GM12878 (cell line): ENCODE measurements at regions not wholly inside any gene's neighbourhood (a gene's known extent, or its start where the extent isn't known, plus 50 kb on each side); places are given as distances from the start of the nearest gene placed in this dataset.

Experiments
- ATAC-seq: fragments of 200-7000 bp; cut with Tn5 transposase; 3 replicates; pipeline ENCODE4 v1.9.1; 2020; ENCODE audit warnings: mild to moderate bottlenecking, moderate library complexity
- BruUV-seq: library from RNA; stranded (reverse); fragments of 400-500 nt; replicated peaks from 2 replicates; lab custom pipeline; 2021; lab: Mats Ljungman, UMichigan
- CTCF ChIA-PET: fragments of 300-600 bp; sonication (Branson Sonifier 250); formaldehyde crosslinking; extraction: SDS; loops from one replicate; lab custom pipeline; 2021; ENCODE audit warnings: inconsistent platforms; lab: Yijun Ruan, JAX
- POLR2A ChIA-PET: fragments of 350-600 bp; formaldehyde crosslinking; extraction: SDS; loops from one replicate; lab custom pipeline; 2021; ENCODE audit warnings: inconsistent platforms; lab: Charles Lee
- RAD21 ChIA-PET: fragments of 300-600 bp; sonication (Branson Sonifier 250); formaldehyde crosslinking; loops from one replicate; lab custom pipeline; 2023; ENCODE audit warnings: antibody characterized with exemption; ENCODE audit not compliant: unreplicated experiment; lab: Charles Lee
- SMC1A ChIA-PET: fragments of 300-600 bp; sonication (Branson Sonifier 250); formaldehyde crosslinking; loops from one replicate; lab custom pipeline; 2023; ENCODE audit not compliant: unreplicated experiment, uncharacterized antibody; lab: Charles Lee
- DNase-seq: peaks from one replicate; pipeline ENCODE4 v3.0.0-alpha.2; 2011; ENCODE audit warnings: low read depth, low spot score
- FAIRE-seq: peaks from 3 replicates; lab custom pipeline; 2011; peaks lifted over from hg19 to GRCh38; lab: Jason Lieb, UNC
- H2AFZ ChIP-seq: 2 replicates; pipeline ENCODE4 v1.6.0; 2011; ENCODE audit warnings: low read depth, low read length, control low read depth; ENCODE audit not compliant: control insufficient read depth
- H3K27ac ChIP-seq: 2 replicates; pipeline ENCODE4 v1.5.1; 2011; ENCODE audit warnings: control low read depth; ENCODE audit not compliant: control insufficient read depth, insufficient read depth
- H3K27me3 ChIP-seq, 2 experiments: replicated peaks in 1 of 2; 2 replicates each; pipeline versions ENCODE4 v1.6.0 to v1.6.1; 2011; ENCODE audit warnings: low read length in 1 of 2; ENCODE audit not compliant: control insufficient read depth in 2 of 2, insufficient read depth in 2 of 2
- H3K36me3 ChIP-seq, 2 experiments: 2 replicates each; pipeline ENCODE4 v1.5.1; 2011; ENCODE audit warnings: low read length in 1 of 2; ENCODE audit not compliant: control insufficient read depth in 2 of 2, insufficient read depth in 2 of 2
- H3K4me1 ChIP-seq: 2 replicates; pipeline ENCODE4 v1.6.1; 2011; ENCODE audit warnings: mild to moderate bottlenecking, low read length, moderate library complexity, mixed read lengths; ENCODE audit not compliant: control insufficient read depth, insufficient read depth
- H3K4me2 ChIP-seq: 2 replicates; pipeline ENCODE4 v1.6.0; 2011; ENCODE audit warnings: control low read depth; ENCODE audit not compliant: control insufficient read depth, insufficient read depth
- H3K4me3 ChIP-seq: fragments of 200-600 bp; sonication (generic); 2 replicates; pipeline ENCODE4 v1.5.1; 2016
- H3K79me2 ChIP-seq: 2 replicates; pipeline ENCODE4 v1.6.0; 2011; ENCODE audit warnings: low read length; ENCODE audit not compliant: control insufficient read depth, insufficient read depth
- H3K9ac ChIP-seq: 2 replicates; pipeline ENCODE4 v1.8.0; 2011; ENCODE audit warnings: low read length, control low read depth, mixed read lengths; ENCODE audit not compliant: control insufficient read depth, insufficient read depth
- H3K9me3 ChIP-seq: replicated peaks from 3 replicates; pipeline ENCODE4 v1.5.1; 2011; ENCODE audit warnings: mild to moderate bottlenecking, low read length; ENCODE audit not compliant: control insufficient read depth, insufficient read depth
- H4K20me1 ChIP-seq: 2 replicates; pipeline ENCODE4 v1.6.0; 2011; ENCODE audit not compliant: control insufficient read depth, insufficient read depth
- GABPA ChIP-seq: IDR thresholded peaks from 2 replicates; pipeline ENCODE4 v1.6.1; 2014; ENCODE audit warnings: antibody characterized with exemption, low read depth, mild to moderate bottlenecking, inconsistent platforms
- KLF5 ChIP-seq: fragments of 450-650 bp; IDR thresholded peaks from 2 replicates; pipeline ENCODE4 v1.6.1; 2014; ENCODE audit warnings: mild to moderate bottlenecking; ENCODE audit not compliant: partially characterized antibody
- MTA2 ChIP-seq: fragments of 450-650 bp; IDR thresholded peaks from 2 replicates; pipeline ENCODE4 v1.6.1; 2016; ENCODE audit warnings: low read depth, mild to moderate bottlenecking, moderate library complexity
- NR2C1 ChIP-seq: fragments of 450-650 bp; IDR thresholded peaks from 2 replicates; pipeline ENCODE4 v1.6.1; 2017; ENCODE audit warnings: antibody characterized with exemption, mild to moderate bottlenecking, moderate library complexity
- YY1 ChIP-seq: IDR thresholded peaks from 2 replicates; pipeline ENCODE4 v1.6.1; 2011; ENCODE audit warnings: low read depth, mild to moderate bottlenecking, low read length
- ZNF217 ChIP-seq: fragments of 450-650 bp; IDR thresholded peaks from 2 replicates; pipeline ENCODE4 v1.6.1; 2017; ENCODE audit warnings: antibody characterized with exemption, mild to moderate bottlenecking
- WGBS: methylation state at CpG from one replicate; pipeline ENCODE4 v1.1.6; 2016; ENCODE audit warnings: low lambda C conversion rate; ENCODE audit not compliant: insufficient replicate concordance, insufficient coverage; ENCODE audit errors: missing lambda C conversion rate; 5-methylcytosine and 5-hydroxymethylcytosine counted together
- in situ Hi-C: fragments of 300-500 bp; cut with MboI; formaldehyde crosslinking; loops from 9 replicates; pipeline ENCODE4 v1.14.3; 2018; ENCODE audit warnings: mixed read lengths
- intact Hi-C: fragments of 100-400 bp; cut with micrococcal nuclease; formaldehyde crosslinking; loops from one replicate; pipeline ENCODE4 v1.14.2; 2022; ENCODE audit not compliant: unreplicated experiment
- TF ChIP-seq, protein P1 (sequence below): fragments of 450-650 bp; formaldehyde crosslinking; IDR thresholded peaks from 2 replicates; pipeline ENCODE4 v1.4.0; 2020; ENCODE audit warnings: mild to moderate bottlenecking, moderate library complexity
- TF ChIP-seq, protein P2 (sequence below), 3 experiments: IDR thresholded peaks in 2 of 3; conservative IDR thresholded peaks in 1 of 3; 2 replicates each; pipeline ENCODE4 v1.5.1; 2011; ENCODE audit warnings: low read depth in 3 of 3, low read length in 3 of 3, mild to moderate bottlenecking in 3 of 3, control low read depth in 2 of 3, moderate library complexity in 2 of 3, inconsistent platforms in 1 of 3, mixed read lengths in 1 of 3; ENCODE audit not compliant: control insufficient read depth in 2 of 3, insufficient read depth in 1 of 3; ENCODE audit errors: extremely low read depth in 1 of 3
- TF ChIP-seq, protein P3 (sequence below): fragments of 150-350 bp; IDR thresholded peaks from 2 replicates; pipeline ENCODE4 v1.6.1; 2016; ENCODE audit warnings: low read depth, low read length

DNA sequence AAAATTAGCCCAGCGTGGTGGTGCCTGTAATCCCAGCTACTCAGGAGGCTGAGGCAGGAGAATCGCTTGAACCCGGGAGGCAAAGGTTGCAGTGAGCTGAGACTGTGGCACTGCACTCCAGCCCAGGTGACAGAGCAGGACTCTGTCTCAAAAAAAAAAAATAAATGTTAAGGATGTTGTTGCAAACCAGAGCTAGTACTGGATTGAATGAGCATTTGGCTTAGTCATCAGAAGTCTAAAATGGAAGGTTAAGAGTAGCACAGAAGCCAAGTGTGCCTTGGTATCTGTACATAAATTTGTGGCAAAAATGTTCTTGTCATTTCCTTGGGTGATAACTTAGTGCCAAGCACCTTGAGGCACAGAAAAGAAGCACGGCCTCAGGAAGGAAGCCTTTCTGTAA, 50.6 kb upstream of the MED9 start:
- Histone ChIP-seq H3K9ac (no peak overlapping the region), H3K27me3 (peaks cover 0 to 2% of the 10 kb centered on the region in 2 experiments; a peak in 1 of 4 replicates), H3K9me3 (peaks cover 9% of the 10 kb centered on the region; the same call in 2 of the 3 replicates), H3K36me3 (no peaks in the 10 kb centered on the region), H3K79me2 (no peaks in the 10 kb centered on the region), H2AFZ (no peak overlapping the region), H3K4me3 (no peak overlapping the region), H4K20me1 (no peaks in the 10 kb centered on the region), H3K27ac (no peak overlapping the region), H3K4me1 (no peaks in the 10 kb centered on the region), H3K4me2 (no peak overlapping the region)
- SMC1A ChIA-PET, result no interaction called here
- 33% methylated on average over 4 of the region's 4 CpGs for WGBS
- CTCF ChIA-PET, result no interaction called here
- POLR2A ChIA-PET, result no interaction called here
- no peak for DNase-seq
- ATAC-seq, result no peak
- RAD21 ChIA-PET, result no interaction called here
- no TSS peak for BruUV-seq
- FAIRE-seq, result no peak
- intact Hi-C loops (no loop called here), in situ Hi-C loops (no loop called here)
- TF ChIP-seq, protein P1, sequence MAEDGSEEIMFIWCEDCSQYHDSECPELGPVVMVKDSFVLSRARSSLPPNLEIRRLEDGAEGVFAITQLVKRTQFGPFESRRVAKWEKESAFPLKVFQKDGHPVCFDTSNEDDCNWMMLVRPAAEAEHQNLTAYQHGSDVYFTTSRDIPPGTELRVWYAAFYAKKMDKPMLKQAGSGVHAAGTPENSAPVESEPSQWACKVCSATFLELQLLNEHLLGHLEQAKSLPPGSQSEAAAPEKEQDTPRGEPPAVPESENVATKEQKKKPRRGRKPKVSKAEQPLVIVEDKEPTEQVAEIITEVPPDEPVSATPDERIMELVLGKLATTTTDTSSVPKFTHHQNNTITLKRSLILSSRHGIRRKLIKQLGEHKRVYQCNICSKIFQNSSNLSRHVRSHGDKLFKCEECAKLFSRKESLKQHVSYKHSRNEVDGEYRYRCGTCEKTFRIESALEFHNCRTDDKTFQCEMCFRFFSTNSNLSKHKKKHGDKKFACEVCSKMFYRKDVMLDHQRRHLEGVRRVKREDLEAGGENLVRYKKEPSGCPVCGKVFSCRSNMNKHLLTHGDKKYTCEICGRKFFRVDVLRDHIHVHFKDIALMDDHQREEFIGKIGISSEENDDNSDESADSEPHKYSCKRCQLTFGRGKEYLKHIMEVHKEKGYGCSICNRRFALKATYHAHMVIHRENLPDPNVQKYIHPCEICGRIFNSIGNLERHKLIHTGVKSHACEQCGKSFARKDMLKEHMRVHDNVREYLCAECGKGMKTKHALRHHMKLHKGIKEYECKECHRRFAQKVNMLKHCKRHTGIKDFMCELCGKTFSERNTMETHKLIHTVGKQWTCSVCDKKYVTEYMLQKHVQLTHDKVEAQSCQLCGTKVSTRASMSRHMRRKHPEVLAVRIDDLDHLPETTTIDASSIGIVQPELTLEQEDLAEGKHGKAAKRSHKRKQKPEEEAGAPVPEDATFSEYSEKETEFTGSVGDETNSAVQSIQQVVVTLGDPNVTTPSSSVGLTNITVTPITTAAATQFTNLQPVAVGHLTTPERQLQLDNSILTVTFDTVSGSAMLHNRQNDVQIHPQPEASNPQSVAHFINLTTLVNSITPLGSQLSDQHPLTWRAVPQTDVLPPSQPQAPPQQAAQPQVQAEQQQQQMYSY (CRISPR knock-in tag), result no peak
- TF ChIP-seq, protein P2, sequence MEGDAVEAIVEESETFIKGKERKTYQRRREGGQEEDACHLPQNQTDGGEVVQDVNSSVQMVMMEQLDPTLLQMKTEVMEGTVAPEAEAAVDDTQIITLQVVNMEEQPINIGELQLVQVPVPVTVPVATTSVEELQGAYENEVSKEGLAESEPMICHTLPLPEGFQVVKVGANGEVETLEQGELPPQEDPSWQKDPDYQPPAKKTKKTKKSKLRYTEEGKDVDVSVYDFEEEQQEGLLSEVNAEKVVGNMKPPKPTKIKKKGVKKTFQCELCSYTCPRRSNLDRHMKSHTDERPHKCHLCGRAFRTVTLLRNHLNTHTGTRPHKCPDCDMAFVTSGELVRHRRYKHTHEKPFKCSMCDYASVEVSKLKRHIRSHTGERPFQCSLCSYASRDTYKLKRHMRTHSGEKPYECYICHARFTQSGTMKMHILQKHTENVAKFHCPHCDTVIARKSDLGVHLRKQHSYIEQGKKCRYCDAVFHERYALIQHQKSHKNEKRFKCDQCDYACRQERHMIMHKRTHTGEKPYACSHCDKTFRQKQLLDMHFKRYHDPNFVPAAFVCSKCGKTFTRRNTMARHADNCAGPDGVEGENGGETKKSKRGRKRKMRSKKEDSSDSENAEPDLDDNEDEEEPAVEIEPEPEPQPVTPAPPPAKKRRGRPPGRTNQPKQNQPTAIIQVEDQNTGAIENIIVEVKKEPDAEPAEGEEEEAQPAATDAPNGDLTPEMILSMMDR (IDR thresholded peaks at IDR 0.05 in 2 of 3, conservative IDR thresholded peaks at IDR 0.05 in 1 of 3; ENCODE audit: control insufficient read depth in 2 of 3, extremely low read depth in 1 of 3, insufficient read depth in 1 of 3, low read depth in 3 of 3, low read length in 3 of 3), result no peak
- TF ChIP-seq ZNF217 (no peak), YY1 (no peak), GABPA (no peak), KLF5 (no peak), NR2C1 (no peak), MTA2 (no peak)
- TF ChIP-seq, protein P3, sequence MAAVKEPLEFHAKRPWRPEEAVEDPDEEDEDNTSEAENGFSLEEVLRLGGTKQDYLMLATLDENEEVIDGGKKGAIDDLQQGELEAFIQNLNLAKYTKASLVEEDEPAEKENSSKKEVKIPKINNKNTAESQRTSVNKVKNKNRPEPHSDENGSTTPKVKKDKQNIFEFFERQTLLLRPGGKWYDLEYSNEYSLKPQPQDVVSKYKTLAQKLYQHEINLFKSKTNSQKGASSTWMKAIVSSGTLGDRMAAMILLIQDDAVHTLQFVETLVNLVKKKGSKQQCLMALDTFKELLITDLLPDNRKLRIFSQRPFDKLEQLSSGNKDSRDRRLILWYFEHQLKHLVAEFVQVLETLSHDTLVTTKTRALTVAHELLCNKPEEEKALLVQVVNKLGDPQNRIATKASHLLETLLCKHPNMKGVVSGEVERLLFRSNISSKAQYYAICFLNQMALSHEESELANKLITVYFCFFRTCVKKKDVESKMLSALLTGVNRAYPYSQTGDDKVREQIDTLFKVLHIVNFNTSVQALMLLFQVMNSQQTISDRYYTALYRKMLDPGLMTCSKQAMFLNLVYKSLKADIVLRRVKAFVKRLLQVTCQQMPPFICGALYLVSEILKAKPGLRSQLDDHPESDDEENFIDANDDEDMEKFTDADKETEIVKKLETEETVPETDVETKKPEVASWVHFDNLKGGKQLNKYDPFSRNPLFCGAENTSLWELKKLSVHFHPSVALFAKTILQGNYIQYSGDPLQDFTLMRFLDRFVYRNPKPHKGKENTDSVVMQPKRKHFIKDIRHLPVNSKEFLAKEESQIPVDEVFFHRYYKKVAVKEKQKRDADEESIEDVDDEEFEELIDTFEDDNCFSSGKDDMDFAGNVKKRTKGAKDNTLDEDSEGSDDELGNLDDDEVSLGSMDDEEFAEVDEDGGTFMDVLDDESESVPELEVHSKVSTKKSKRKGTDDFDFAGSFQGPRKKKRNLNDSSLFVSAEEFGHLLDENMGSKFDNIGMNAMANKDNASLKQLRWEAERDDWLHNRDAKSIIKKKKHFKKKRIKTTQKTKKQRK, result no peak
